ENCODE measurements at regions not wholly inside any gene's neighbourhood (a gene's known extent, or its start where the extent isn't known, plus 50 kb on each side); places are given as distances from the start of the nearest gene placed in this dataset.

DNA sequence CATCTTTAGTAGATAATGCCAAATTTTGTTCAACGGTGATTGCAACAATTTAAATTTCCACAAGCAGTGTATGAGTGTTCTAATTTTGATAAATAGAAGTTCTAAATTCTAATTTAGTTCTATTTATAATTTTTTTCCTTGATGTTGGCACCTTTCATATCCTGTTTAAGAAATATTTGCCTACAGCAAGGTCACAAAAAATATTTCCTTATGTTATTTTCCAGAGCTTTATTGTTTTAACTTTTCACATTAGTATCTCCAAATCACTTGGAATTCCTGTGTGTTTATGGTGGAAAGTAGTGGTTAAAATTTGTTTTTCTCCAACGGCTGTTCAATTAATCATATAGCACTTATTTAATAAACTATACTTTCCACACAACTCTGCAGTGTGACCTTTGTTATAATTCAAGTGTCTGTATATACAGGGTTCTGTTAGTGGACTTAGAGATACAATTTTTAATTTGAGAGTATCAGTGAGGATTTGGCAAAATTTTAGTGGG is 94.3 kb upstream of the CD55 start:
- H3K36me3 Mint-ChIP-seq: no peaks in the 10 kb centered on the region
- H3K9me3 Mint-ChIP-seq: no peaks in the 10 kb centered on the region
- no peaks in the 10 kb centered on the region for H3K4me1 Mint-ChIP-seq (ENCODE audit: low read depth in 2 of 2)
- H3K27ac Mint-ChIP-seq: no peak overlapping the region
- ATAC-seq: no peak
- DNase-seq (ENCODE audit: low spot score): no peak
- H3K27me3 Mint-ChIP-seq: peaks cover 14 to 22% of the 10 kb centered on the region in 2 donors
- H3K4me3 Mint-ChIP-seq: no peak overlapping the region

DNA sequence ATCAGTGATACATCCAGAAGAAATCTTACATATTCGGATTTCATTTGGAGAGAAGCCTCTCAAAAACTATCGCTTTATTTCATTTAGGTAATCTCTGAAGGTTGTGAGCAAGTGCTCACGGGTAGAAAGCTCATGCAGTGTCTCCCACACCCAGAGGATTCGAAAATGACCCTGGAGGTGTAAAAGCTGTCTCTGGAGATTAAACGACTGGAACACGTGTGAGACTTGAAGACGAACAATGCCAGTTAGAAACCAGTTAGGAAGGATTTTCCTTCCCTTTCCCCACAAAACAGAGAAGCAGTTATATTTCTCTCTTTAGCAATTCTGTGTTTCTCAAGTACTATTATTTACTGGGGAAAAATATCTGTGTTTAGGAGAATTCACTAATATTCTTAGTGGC is 92.5 kb upstream of the CD55 start:
- Mint-ChIP-seq H3K9me3 (no peaks in the 10 kb centered on the region), H3K27ac (no peak overlapping the region), H3K27me3 (peaks cover 5 to 14% of the 10 kb centered on the region in 2 donors), H3K4me1 (ENCODE audit: low read depth in 2 of 2) (no peaks in the 10 kb centered on the region), H3K36me3 (no peaks in the 10 kb centered on the region), H3K4me3 (no peak overlapping the region)
- DNase-seq (ENCODE audit: low spot score): no peak
- no peak for ATAC-seq

DNA sequence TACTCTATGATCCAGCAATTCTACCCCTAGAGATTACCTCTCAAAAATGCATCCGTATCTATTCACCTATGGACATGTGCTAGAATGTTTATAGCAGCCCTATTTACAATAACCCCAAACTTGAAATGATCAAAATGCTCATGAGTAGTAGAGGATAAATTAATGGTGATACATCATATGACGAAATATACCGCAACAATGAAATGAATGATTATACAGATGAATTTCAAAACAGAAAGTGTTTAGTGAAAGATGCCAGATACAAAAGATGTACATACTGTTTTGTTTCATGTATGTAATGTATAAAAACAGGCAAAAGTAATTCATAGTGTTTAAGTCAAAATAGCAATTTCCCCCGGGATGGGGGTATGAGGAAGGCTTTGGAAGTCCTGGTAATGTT is 91.0 kb upstream of the CD55 start:
- no peak for ATAC-seq
- H3K27ac Mint-ChIP-seq: no peak overlapping the region

DNA sequence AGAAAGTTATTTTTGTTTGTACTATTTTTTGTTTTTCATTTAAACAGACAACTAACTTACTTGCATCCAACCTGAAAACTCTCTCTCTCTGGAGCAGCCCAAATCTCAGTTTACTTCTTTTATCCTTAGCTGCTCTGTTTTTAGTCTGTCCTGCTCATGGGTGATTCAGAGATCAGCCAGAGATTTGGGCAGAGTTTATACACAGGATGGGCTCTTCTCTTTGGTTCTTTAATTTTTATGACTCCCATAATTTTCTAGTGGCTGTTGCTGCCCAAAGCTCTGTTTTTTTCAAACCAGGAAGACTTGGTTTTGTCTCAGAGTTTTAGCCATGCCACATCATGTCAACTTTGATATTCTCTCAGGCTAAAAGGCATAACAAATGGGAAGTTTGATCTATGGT is 86.8 kb upstream of the CD55 start:
- H3K4me3 Mint-ChIP-seq: no peak overlapping the region
- no peak for DNase-seq (ENCODE audit: low spot score)
- ATAC-seq: no peak
- H3K27ac Mint-ChIP-seq: no peak overlapping the region
- no peaks in the 10 kb centered on the region for H3K4me1 Mint-ChIP-seq (ENCODE audit: low read depth in 2 of 2)
- no peaks in the 10 kb centered on the region for H3K36me3 Mint-ChIP-seq
- peaks cover 22 to 47% of the 10 kb centered on the region in 2 donors for H3K27me3 Mint-ChIP-seq
- H3K9me3 Mint-ChIP-seq: no peaks in the 10 kb centered on the region

More for the DNA sequence above, 91.0 kb upstream of the CD55 start:
- Mint-ChIP-seq H3K4me3 (no peak overlapping the region), H3K4me1 (ENCODE audit: low read depth in 2 of 2) (no peaks in the 10 kb centered on the region), H3K27me3 (peaks cover 15 to 17% of the 10 kb centered on the region in 2 donors), H3K9me3 (no peaks in the 10 kb centered on the region), H3K36me3 (no peaks in the 10 kb centered on the region)
- DNase-seq (ENCODE audit: low spot score): no peak

DNA sequence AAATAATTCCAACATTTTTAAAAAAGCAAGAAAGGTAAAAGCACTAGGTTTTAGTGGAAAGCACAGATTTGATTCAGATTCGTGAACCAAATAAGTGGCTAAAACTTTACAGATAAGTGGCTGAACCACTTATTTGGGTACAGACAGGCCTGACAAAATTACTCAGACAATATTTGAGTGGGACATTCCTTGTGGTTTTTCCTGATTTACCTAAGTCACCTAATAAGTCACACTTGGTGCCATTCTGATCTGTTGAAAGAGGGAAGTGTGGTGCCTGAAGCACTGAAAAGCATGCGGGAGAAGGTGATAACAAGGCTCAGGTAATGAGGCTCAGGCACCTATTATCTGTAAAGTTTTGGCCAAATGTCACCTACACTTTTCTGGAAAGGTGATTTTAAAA is 81.6 kb upstream of the CD55 start:
- Mint-ChIP-seq H3K36me3 (no peaks in the 10 kb centered on the region), H3K4me1 (ENCODE audit: low read depth in 2 of 2) (no peaks in the 10 kb centered on the region), H3K4me3 (no peak overlapping the region), H3K27me3 (peaks cover 20 to 44% of the 10 kb centered on the region in 2 donors), H3K27ac (no peak overlapping the region), H3K9me3 (no peaks in the 10 kb centered on the region)
- ATAC-seq: no peak
- DNase-seq (ENCODE audit: low spot score): no peak

DNA sequence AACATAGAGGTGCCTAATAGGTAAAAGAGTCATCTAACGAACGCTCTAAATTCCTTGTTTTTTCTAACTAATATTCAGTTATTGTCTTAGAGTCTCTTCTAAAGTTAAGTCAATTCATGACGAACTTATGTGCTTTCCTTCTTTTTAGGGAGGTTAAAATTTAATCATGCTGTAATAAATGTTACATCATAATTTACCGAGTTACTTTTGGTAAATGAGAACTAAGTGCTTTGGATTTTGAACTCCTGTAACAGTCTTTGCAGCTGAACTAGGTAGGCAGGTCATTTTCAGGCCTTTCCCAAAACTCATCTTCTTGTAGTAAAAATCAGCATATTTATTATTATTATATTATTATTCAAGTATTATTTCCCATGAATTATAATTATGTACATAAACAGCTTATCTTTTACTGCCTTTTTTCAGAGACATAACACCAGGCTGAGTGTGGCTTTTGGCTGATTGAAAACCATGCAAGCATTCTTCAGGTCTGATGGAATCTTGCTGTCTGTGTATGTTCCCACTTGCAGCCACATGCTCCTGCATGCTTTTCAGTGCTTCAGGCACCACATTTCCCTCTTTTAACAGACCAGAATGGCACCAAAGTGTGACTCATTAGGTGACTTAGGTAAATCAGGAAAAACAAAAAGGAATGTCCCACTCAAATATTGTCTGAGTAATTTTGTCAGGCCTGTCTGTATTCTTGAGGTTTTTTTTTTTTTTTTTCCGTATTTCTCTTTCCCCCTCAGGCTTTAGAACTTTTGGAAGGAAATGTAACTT is 81.0 kb upstream of the CD55 start:
- H3K27me3 Mint-ChIP-seq: peaks cover 13 to 37% of the 10 kb centered on the region in 2 donors
- ATAC-seq: no peak
- no peaks in the 10 kb centered on the region for H3K9me3 Mint-ChIP-seq
- H3K36me3 Mint-ChIP-seq: no peaks in the 10 kb centered on the region
- no peak for DNase-seq (ENCODE audit: low spot score)
- H3K27ac Mint-ChIP-seq: no peak overlapping the region
- H3K4me3 Mint-ChIP-seq: no peak overlapping the region
- no peaks in the 10 kb centered on the region for H3K4me1 Mint-ChIP-seq (ENCODE audit: low read depth in 2 of 2)

DNA sequence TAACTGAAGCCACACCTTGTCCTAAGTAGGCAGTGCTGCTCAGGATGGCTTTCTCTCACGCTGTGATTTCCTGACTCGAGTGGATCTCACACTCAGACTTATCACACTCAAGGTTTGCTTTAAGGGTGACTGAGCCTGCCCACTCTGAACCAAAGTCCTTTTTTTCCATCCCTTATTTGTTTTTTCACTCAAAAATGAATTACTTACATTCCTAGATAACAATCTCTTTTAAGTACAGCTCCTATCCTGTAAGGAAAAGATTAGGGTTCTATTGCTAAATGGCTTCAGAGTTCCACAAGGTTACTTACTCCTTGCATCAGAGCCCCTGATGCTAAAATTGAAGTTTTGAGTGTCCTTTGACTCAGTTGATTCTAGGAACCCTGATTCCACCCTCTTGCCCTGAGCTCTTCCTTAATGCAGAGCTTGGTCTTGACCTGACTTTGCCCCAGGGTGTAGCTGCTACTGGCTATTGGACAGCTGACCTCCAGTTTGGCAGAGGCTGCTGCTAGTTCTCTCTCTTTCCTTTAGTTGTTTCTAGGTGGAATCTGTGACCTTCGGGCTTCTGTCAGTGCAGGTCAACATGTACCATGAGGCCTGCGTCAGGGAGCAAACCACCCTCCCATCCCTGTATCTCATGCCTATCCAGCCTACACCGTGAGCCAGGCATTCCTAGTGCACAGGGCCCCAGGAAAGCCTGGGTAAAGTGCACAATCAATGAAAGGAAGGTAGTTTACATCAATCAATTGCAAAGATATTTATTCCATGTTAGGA is 80.1 kb upstream of the CD55 start:
- Mint-ChIP-seq H3K4me1 (ENCODE audit: low read depth in 2 of 2) (no peaks in the 10 kb centered on the region), H3K27ac (no peak overlapping the region), H3K4me3 (no peak overlapping the region), H3K36me3 (no peaks in the 10 kb centered on the region), H3K9me3 (no peaks in the 10 kb centered on the region), H3K27me3 (peaks cover 15 to 35% of the 10 kb centered on the region in 2 donors)
- ATAC-seq: no peak
- DNase-seq (ENCODE audit: low spot score): no peak

DNA sequence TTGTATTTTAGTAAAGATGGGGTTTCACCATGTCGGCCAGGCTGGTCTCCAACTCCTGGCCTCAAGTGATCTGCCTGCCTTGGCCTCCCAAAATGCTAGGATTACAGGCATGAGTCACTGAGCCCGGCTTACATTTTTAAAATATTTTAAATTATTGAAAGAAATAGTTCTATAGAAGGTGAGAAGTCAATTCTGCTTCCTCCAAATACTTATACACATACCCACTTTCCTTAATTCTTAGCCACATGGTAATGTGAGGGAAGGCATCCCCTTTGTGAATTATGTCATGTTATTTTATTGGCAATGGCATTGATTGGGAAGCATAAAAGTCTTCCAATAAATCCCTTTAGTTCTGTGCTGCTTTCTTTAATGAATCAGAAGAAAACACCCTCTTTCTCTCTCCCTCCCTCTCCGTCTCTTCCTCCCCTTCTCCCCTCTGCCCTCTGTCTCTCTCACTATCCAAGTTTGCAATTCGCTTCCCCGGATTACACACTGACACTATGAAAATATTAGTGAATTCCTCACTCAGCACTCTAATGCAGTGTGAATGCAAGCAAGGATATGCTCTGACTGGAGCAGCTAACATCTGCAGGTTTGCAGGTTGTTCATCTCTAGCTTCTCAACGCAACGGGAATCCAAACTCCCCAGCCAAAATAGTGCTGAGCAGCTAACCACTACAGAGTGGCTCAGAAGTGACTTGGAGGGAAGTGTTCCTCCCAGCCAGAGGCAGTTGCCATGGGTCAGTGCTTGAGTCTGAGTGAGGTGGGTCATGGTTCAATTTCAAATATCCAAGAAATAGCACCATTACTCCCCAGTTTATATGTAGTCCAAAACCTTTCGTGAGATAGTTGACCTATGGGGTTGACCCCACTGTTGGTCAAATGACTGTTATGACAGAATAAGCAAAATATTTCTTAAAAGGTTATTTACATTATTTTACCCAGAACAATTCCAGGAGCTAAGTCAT is 77.8 kb upstream of the CD55 start:
- no peaks in the 10 kb centered on the region for H3K36me3 Mint-ChIP-seq
- H3K4me1 Mint-ChIP-seq (ENCODE audit: low read depth in 2 of 2): no peaks in the 10 kb centered on the region
- no peak for ATAC-seq
- no peak overlapping the region for H3K4me3 Mint-ChIP-seq
- no peaks in the 10 kb centered on the region for H3K9me3 Mint-ChIP-seq
- H3K27ac Mint-ChIP-seq: no peak overlapping the region
- peaks cover 10 to 19% of the 10 kb centered on the region in 2 donors for H3K27me3 Mint-ChIP-seq
- no peak for DNase-seq (ENCODE audit: low spot score)

DNA sequence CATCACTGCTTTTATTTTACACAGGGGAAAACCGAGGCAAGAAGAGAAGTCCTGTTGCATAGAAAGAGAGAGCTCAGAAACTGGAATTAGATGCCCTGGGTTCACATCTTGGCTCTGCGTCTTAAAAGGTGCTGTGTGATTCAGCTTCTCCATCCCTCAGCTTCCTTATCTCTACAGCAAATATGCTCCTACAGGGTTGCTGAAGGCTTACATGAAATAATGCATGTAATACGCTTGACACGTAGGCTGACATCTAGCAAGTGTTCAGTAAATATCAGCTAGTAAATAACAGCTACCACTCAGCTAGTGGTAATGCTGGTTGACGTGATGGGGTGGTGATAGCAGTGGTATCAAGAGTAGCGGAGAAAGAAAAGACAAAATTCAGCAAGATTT is 77.1 kb upstream of the CD55 start:
- no peaks in the 10 kb centered on the region for H3K36me3 Mint-ChIP-seq
- no peak overlapping the region for H3K27ac Mint-ChIP-seq
- H3K27me3 Mint-ChIP-seq: peaks cover 6 to 12% of the 10 kb centered on the region in 2 donors
- H3K4me1 Mint-ChIP-seq (ENCODE audit: low read depth in 2 of 2): no peaks in the 10 kb centered on the region
- H3K9me3 Mint-ChIP-seq: no peaks in the 10 kb centered on the region
- DNase-seq (ENCODE audit: low spot score) (no peak), ATAC-seq (no peak)
- H3K4me3 Mint-ChIP-seq: no peak overlapping the region

DNA sequence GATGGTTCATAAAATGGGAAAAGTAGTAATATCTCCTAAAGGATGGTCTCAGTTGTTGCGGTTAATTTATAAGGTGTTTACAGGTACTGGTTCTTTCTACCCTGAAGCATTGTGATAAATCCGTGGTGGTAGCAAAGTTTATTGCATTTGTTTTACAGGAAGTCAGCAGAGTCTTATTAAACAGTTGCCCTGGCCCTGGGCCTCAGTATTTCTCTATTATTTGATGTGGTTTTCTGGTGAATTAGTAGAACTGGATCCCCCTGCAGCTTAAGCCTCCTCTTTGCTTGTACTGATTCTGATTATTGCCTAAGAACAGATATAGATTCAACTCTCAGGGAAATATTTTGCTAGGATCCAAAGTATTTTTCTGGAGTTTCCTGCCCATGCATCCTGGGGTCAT is 76.4 kb upstream of the CD55 start:
- no peaks in the 10 kb centered on the region for H3K9me3 Mint-ChIP-seq
- H3K4me1 Mint-ChIP-seq (ENCODE audit: low read depth in 2 of 2): no peaks in the 10 kb centered on the region
- no peaks in the 10 kb centered on the region for H3K36me3 Mint-ChIP-seq
- ATAC-seq: no peak
- no peak overlapping the region for H3K4me3 Mint-ChIP-seq
- H3K27ac Mint-ChIP-seq: no peak overlapping the region
- DNase-seq (ENCODE audit: low spot score): no peak
- peaks cover 6 to 11% of the 10 kb centered on the region in 2 donors for H3K27me3 Mint-ChIP-seq

DNA sequence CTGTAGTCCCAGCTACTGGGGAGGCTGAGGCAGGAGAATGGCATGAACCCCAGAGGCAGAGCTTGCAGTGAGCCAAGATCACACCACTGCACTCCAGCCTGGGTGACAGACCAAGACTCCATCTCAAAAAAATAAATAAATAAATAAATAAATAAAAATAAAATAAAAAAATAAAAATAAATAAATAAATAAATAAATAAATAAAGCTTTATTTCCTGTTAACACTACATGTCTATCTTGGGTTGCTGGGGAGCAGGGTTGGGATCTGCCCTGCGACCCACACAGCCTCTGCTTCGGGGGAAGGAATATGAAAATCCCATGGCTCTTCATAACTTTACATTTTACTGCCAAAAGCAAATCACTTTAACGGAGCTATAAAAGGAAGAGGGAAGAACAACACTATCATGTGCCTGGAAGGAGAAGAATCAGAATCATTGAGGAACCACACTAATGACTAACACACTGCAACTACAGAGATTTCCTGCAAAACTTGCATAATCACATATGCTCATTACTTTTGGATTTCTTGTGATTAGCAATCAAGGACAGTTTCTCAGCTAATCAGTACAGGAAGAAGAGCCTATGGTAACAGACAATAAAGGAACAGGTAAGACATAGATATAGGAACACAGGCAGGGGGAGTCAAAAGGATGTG is 72.8 kb upstream of the CD55 start:
- H3K36me3 Mint-ChIP-seq: peaks cover 5% of the 10 kb centered on the region

DNA sequence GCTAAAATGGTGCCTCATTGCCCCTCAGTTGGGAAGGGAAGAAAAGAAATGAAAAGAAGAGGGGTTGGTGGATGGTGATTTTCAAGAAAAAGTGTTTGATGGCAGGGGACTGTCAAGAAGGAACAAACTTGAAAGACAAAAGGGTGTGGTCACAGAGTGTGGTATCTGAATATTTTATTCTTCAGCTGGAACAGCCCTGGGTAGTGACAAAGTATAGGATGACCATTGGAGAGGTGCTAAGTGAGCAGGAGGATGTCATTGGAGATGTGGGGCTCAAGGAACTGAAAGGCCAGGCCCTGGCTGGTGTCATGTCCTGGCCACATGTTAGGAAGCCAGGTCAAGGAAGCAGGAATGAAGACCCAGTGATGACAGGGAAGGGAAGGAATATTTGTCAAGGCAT is 71.0 kb upstream of the CD55 start:
- Mint-ChIP-seq H3K9me3 (peaks cover 6% of the 10 kb centered on the region), H3K27ac (no peak overlapping the region), H3K36me3 (peaks cover 16% of the 10 kb centered on the region), H3K4me3 (no peak overlapping the region), H3K4me1 (ENCODE audit: low read depth in 2 of 2) (no peaks in the 10 kb centered on the region), H3K27me3 (peaks cover 9 to 23% of the 10 kb centered on the region in 2 donors)
- no peak for ATAC-seq
- no peak for DNase-seq (ENCODE audit: low spot score)

More for the DNA sequence above, 72.8 kb upstream of the CD55 start:
- Mint-ChIP-seq H3K27ac (no peak overlapping the region), H3K9me3 (peaks cover under 1% of the 10 kb centered on the region), H3K4me1 (ENCODE audit: low read depth in 2 of 2) (no peaks in the 10 kb centered on the region), H3K4me3 (no peak overlapping the region), H3K27me3 (peaks cover 6 to 17% of the 10 kb centered on the region in 2 donors)
- ATAC-seq (no peak), DNase-seq (ENCODE audit: low spot score) (no peak)

DNA sequence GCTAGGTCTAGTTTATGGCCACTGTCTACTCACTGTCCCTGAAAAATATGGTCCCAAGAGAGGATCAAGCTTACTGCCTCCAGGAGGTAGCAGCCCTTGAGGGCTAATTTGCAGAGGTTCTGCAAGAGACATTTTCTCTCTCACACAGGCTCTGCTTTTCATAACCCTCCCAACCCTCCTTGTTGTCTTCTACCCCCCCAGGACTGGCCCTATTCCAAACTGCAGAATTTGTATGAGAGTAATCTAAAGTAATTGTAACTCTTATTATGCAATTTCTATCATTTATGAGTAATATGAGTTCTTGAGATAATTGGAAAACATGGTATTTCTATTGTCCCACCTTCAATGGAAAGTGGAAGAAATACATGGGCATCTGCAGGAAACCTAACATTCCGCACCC is 70.4 kb upstream of the CD55 start:
- Mint-ChIP-seq H3K4me1 (ENCODE audit: low read depth in 2 of 2) (no peaks in the 10 kb centered on the region), H3K36me3 (peaks cover 18% of the 10 kb centered on the region), H3K27me3 (peaks cover 12 to 25% of the 10 kb centered on the region in 2 donors), H3K27ac (no peak overlapping the region), H3K9me3 (peaks cover 6% of the 10 kb centered on the region), H3K4me3 (no peak overlapping the region)
- DNase-seq (ENCODE audit: low spot score): no peak
- ATAC-seq: no peak
